ACC112 (cell line): ENCODE measurements at regions not wholly inside any gene's neighbourhood (a gene's known extent, or its start where the extent isn't known, plus 50 kb on each side); places are given as distances from the start of the nearest gene placed in this dataset.

Experiments used
- H2AFZ ChIP-seq: fragments of 200-600 bp; sonication (generic); one replicate; pipeline ENCODE4 v1.6.0; 2017; ENCODE audit warnings: antibody characterized with exemption, low read length; ENCODE audit not compliant: unreplicated experiment
- H3K27ac ChIP-seq: fragments of 200-600 bp; sonication (generic); 2 replicates; pipeline ENCODE4 v1.5.1; 2014; ENCODE audit warnings: low read depth, mild to moderate bottlenecking, antibody characterized with exemption, low read length, moderate library complexity
- H3K27me3 ChIP-seq: fragments of 200-600 bp; sonication (generic); 2 replicates; pipeline ENCODE4 v1.6.1; 2014; ENCODE audit warnings: mild to moderate bottlenecking, antibody characterized with exemption, low read length, moderate library complexity, mixed read lengths; ENCODE audit not compliant: insufficient read depth
- H3K36me3 ChIP-seq: fragments of 200-600 bp; sonication (generic); 2 replicates; pipeline ENCODE4 v1.6.1; 2016; ENCODE audit warnings: mild to moderate bottlenecking, antibody characterized with exemption, low read length, moderate library complexity, mixed read lengths; ENCODE audit not compliant: insufficient read depth
- H3K4me1 ChIP-seq: fragments of 200-600 bp; sonication (generic); one replicate; pipeline ENCODE4 v1.6.1; 2016; ENCODE audit warnings: low read length, mixed read lengths; ENCODE audit not compliant: insufficient read depth, unreplicated experiment, control insufficient read depth
- H3K4me3 ChIP-seq: fragments of 200-600 bp; sonication (generic); 2 replicates; pipeline ENCODE4 v1.5.1; 2014; ENCODE audit warnings: mild to moderate bottlenecking, low read depth, low read length
- H3K79me2 ChIP-seq: fragments of 200-600 bp; sonication (generic); one replicate; pipeline ENCODE4 v1.6.0; 2016; ENCODE audit warnings: low read length; ENCODE audit not compliant: control insufficient read depth, unreplicated experiment, insufficient read depth

- Histone ChIP-seq H3K79me2 (no peaks in the 10 kb centered on the region), H3K36me3 (no peaks in the 10 kb centered on the region), H3K4me1 (no peaks in the 10 kb centered on the region), H2AFZ (no peak overlapping the region), H3K27ac (no peak overlapping the region), H3K27me3 (no peaks in the 10 kb centered on the region), H3K4me3 (no peak overlapping the region)
Measured at GRCh38 chr13:88339271-88339741, 668.1 kb downstream of the SLITRK5 start.

- Histone ChIP-seq H3K4me3 (no peak overlapping the region), H3K27me3 (no peaks in the 10 kb centered on the region), H3K79me2 (no peaks in the 10 kb centered on the region), H3K27ac (no peak overlapping the region), H2AFZ (no peak overlapping the region), H3K36me3 (no peaks in the 10 kb centered on the region), H3K4me1 (no peaks in the 10 kb centered on the region)
Measured at GRCh38 chr13:88345171-88345847, 674.1 kb downstream of the SLITRK5 start.

- Histone ChIP-seq H3K36me3 (no peaks in the 10 kb centered on the region), H3K27ac (no peak overlapping the region), H3K4me1 (no peaks in the 10 kb centered on the region), H3K4me3 (no peak overlapping the region), H3K27me3 (no peaks in the 10 kb centered on the region), H3K79me2 (no peaks in the 10 kb centered on the region), H2AFZ (no peak overlapping the region)
Measured at GRCh38 chr13:88360761-88361160, 689.6 kb downstream of the SLITRK5 start.

GRCh38 chr13:88369866-88370265, 698.7 kb downstream of the SLITRK5 start:
- Histone ChIP-seq H2AFZ (no peak overlapping the region), H3K4me1 (no peaks in the 10 kb centered on the region), H3K4me3 (no peak overlapping the region), H3K79me2 (no peaks in the 10 kb centered on the region), H3K27ac (no peak overlapping the region), H3K36me3 (no peaks in the 10 kb centered on the region), H3K27me3 (no peaks in the 10 kb centered on the region)

GRCh38 chr13:88376760-88377388, 705.7 kb downstream of the SLITRK5 start:
- no peak overlapping the region for H3K27ac ChIP-seq
- H3K4me1 ChIP-seq = no peaks in the 10 kb centered on the region
- no peak overlapping the region for H2AFZ ChIP-seq
- H3K4me3 ChIP-seq = no peak overlapping the region
- no peaks in the 10 kb centered on the region for H3K36me3 ChIP-seq
- H3K79me2 ChIP-seq = no peaks in the 10 kb centered on the region
- H3K27me3 ChIP-seq = no peaks in the 10 kb centered on the region

- no peak overlapping the region for H2AFZ ChIP-seq
- H3K4me3 ChIP-seq = no peak overlapping the region
- no peaks in the 10 kb centered on the region for H3K27me3 ChIP-seq
- H3K36me3 ChIP-seq = no peaks in the 10 kb centered on the region
- no peak overlapping the region for H3K27ac ChIP-seq
- H3K79me2 ChIP-seq = no peaks in the 10 kb centered on the region
- no peaks in the 10 kb centered on the region for H3K4me1 ChIP-seq
Measured at GRCh38 chr13:88377852-88378251, 706.7 kb downstream of the SLITRK5 start.

GRCh38 chr13:88384542-88384941, 713.4 kb downstream of the SLITRK5 start:
- H3K27me3 ChIP-seq = no peaks in the 10 kb centered on the region
- no peaks in the 10 kb centered on the region for H3K36me3 ChIP-seq
- H3K79me2 ChIP-seq = no peaks in the 10 kb centered on the region
- no peak overlapping the region for H3K27ac ChIP-seq
- no peak overlapping the region for H2AFZ ChIP-seq
- no peak overlapping the region for H3K4me3 ChIP-seq
- no peaks in the 10 kb centered on the region for H3K4me1 ChIP-seq

GRCh38 chr13:88395804-88396203, 724.6 kb downstream of the SLITRK5 start:
- Histone ChIP-seq H3K36me3 (no peaks in the 10 kb centered on the region), H3K27me3 (no peaks in the 10 kb centered on the region), H3K79me2 (no peaks in the 10 kb centered on the region), H3K4me3 (no peak overlapping the region), H2AFZ (no peak overlapping the region), H3K4me1 (no peaks in the 10 kb centered on the region), H3K27ac (no peak overlapping the region)

- Histone ChIP-seq H2AFZ (no peak overlapping the region), H3K4me1 (no peaks in the 10 kb centered on the region), H3K27me3 (no peaks in the 10 kb centered on the region), H3K79me2 (no peaks in the 10 kb centered on the region), H3K27ac (no peak overlapping the region), H3K4me3 (no peak overlapping the region), H3K36me3 (no peaks in the 10 kb centered on the region)
Measured at GRCh38 chr13:88411696-88412095, 740.5 kb downstream of the SLITRK5 start.

- Histone ChIP-seq H3K36me3 (no peaks in the 10 kb centered on the region), H2AFZ (no peak overlapping the region), H3K79me2 (no peaks in the 10 kb centered on the region), H3K27me3 (no peaks in the 10 kb centered on the region), H3K4me1 (no peaks in the 10 kb centered on the region), H3K27ac (no peak overlapping the region), H3K4me3 (no peak overlapping the region)
Measured at GRCh38 chr13:88417801-88418200, 746.6 kb downstream of the SLITRK5 start.

GRCh38 chr13:88424463-88424862, 753.3 kb downstream of the SLITRK5 start:
- Histone ChIP-seq H3K4me1 (no peaks in the 10 kb centered on the region), H3K27ac (no peak overlapping the region), H3K36me3 (no peaks in the 10 kb centered on the region), H3K79me2 (no peaks in the 10 kb centered on the region), H2AFZ (no peak overlapping the region), H3K4me3 (no peak overlapping the region), H3K27me3 (no peaks in the 10 kb centered on the region)
